Ramos (cell line): ENCODE measurements at regions not wholly inside any gene's neighbourhood (a gene's known extent, or its start where the extent isn't known, plus 50 kb on each side); places are given as distances from the start of the nearest gene placed in this dataset.

Experiments used
- in situ Hi-C: fragments of 300-500 bp; cut with MboI; formaldehyde crosslinking; loops from one replicate; pipeline ENCODE4 v1.14.3; 2022; ENCODE audit warnings: low sequenced_read_pairs; ENCODE audit not compliant: unreplicated experiment

GRCh38 chr6:40274058-40274457 lies 313.1 kb downstream of the LRFN2 start:
- in situ Hi-C loops: no loop called here

- in situ Hi-C loops: no loop called here
These were observed 318.6 kb downstream of the LRFN2 start for GRCh38 chr6:40268614-40269013.

- in situ Hi-C loops: no loop called here
These were observed 319.0 kb downstream of the LRFN2 start for GRCh38 chr6:40268166-40268565.

GRCh38 chr6:40265615-40266014 lies 321.5 kb downstream of the LRFN2 start:
- in situ Hi-C loops: no loop called here

- in situ Hi-C loops: no loop called here
These were observed 323.2 kb downstream of the LRFN2 start for GRCh38 chr6:40263970-40264369.

- in situ Hi-C loops: no loop called here
These were observed 324.8 kb downstream of the LRFN2 start for GRCh38 chr6:40262363-40262762.

GRCh38 chr6:40258531-40258930 lies 324.3 kb upstream of the MOCS1 start:
- in situ Hi-C loops: no loop called here

GRCh38 chr6:40256831-40257230 lies 322.6 kb upstream of the MOCS1 start:
- in situ Hi-C loops: no loop called here

GRCh38 chr6:40256224-40256623 lies 322.0 kb upstream of the MOCS1 start:
- in situ Hi-C loops: no loop called here

- in situ Hi-C loops: no loop called here
These were observed 319.2 kb upstream of the MOCS1 start for GRCh38 chr6:40253420-40253819.

- in situ Hi-C loops: no loop called here
These were observed 318.4 kb upstream of the MOCS1 start for GRCh38 chr6:40252531-40253258.

- in situ Hi-C loops: no loop called here
These were observed 317.5 kb upstream of the MOCS1 start for GRCh38 chr6:40251637-40252300.

- in situ Hi-C loops: no loop called here
These were observed 315.7 kb upstream of the MOCS1 start for GRCh38 chr6:40249935-40250334.

- in situ Hi-C loops: no loop called here
These were observed 313.4 kb upstream of the MOCS1 start for GRCh38 chr6:40247516-40248115.

GRCh38 chr6:40244699-40245098 lies 310.4 kb upstream of the MOCS1 start:
- in situ Hi-C loops: no loop called here

- in situ Hi-C loops: no loop called here
These were observed 298.4 kb upstream of the MOCS1 start for GRCh38 chr6:40232698-40233097.

GRCh38 chr6:40227735-40228134 lies 293.5 kb upstream of the MOCS1 start:
- in situ Hi-C loops: no loop called here

- in situ Hi-C loops: no loop called here
These were observed 288.1 kb upstream of the MOCS1 start for GRCh38 chr6:40222354-40222753.

GRCh38 chr6:40219799-40220198 lies 285.5 kb upstream of the MOCS1 start:
- in situ Hi-C loops: no loop called here

- in situ Hi-C loops: no loop called here
These were observed 276.4 kb upstream of the MOCS1 start for GRCh38 chr6:40210628-40211056.

GRCh38 chr6:40205801-40206200 lies 271.5 kb upstream of the MOCS1 start:
- in situ Hi-C loops: no loop called here

GRCh38 chr6:40205004-40205403 lies 270.7 kb upstream of the MOCS1 start:
- in situ Hi-C loops: no loop called here
